ENCODE measurements at regions not wholly inside any gene's neighbourhood (a gene's known extent, or its start where the extent isn't known, plus 50 kb on each side); places are given as distances from the start of the nearest gene placed in this dataset.

DNA sequence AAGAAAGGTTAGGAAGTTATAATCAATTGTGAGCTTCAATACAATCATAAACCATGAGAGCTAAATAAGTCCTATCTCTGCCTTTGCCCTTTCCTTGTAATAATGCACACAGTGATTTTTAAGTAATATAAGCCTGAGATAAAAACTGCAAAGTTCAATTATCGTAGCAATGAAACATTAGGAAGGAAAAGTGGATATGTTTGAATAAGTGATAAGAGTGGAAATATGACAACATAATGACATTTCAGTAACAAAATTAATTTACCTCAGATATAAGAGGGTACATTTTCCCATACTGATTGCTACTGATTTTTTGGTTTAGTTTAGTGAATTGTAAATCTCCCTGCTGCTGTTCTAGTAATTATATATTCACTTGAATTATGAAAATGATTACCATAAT is 164.2 kb upstream of the FANCL start:
- TF ChIP-seq, protein P1, sequence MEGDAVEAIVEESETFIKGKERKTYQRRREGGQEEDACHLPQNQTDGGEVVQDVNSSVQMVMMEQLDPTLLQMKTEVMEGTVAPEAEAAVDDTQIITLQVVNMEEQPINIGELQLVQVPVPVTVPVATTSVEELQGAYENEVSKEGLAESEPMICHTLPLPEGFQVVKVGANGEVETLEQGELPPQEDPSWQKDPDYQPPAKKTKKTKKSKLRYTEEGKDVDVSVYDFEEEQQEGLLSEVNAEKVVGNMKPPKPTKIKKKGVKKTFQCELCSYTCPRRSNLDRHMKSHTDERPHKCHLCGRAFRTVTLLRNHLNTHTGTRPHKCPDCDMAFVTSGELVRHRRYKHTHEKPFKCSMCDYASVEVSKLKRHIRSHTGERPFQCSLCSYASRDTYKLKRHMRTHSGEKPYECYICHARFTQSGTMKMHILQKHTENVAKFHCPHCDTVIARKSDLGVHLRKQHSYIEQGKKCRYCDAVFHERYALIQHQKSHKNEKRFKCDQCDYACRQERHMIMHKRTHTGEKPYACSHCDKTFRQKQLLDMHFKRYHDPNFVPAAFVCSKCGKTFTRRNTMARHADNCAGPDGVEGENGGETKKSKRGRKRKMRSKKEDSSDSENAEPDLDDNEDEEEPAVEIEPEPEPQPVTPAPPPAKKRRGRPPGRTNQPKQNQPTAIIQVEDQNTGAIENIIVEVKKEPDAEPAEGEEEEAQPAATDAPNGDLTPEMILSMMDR (IDR thresholded peaks at IDR 0.05) = no peak
- TF ChIP-seq POLR2A (IDR thresholded peaks at IDR 0.05) = no peak

Data from Peyer's patch (tissue), 4 donors.